Thyroid gland (tissue), 4 donors: ENCODE measurements at regions not wholly inside any gene's neighbourhood (a gene's known extent, or its start where the extent isn't known, plus 50 kb on each side); places are given as distances from the start of the nearest gene placed in this dataset.

Experiments used
- DNase-seq, 2 donors: peaks; one replicate each; pipeline ENCODE4 v3.0.0-alpha.2; 2019
- H3K27ac ChIP-seq, 3 donors: fragments of 200-600 bp; sonication (generic); 1 replicate in 2 of 3; 2 replicates in 1 of 3; pipeline ENCODE4 v1.5.1; 2016 to 2019; ENCODE audit warnings: mild to moderate bottlenecking in 1 of 3, moderate library complexity in 1 of 3
- H3K27me3 ChIP-seq: fragments of 200-600 bp; sonication (generic); one replicate; pipeline ENCODE4 v1.5.1; 2019
- H3K36me3 ChIP-seq, 2 donors: fragments of 200-600 bp; sonication (generic); one replicate each; pipeline ENCODE4 v1.5.1; 2016 to 2019
- H3K4me1 ChIP-seq, 2 donors: fragments of 200-600 bp; sonication (generic); one replicate each; pipeline ENCODE4 v1.5.1; 2017 to 2019
- H3K4me3 ChIP-seq, 3 donors: fragments of 200-600 bp; sonication (generic); replicated peaks in 1 of 3; 1 replicate in 2 of 3; 2 replicates in 1 of 3; pipeline ENCODE4 v1.5.1; 2016; ENCODE audit warnings: mild to moderate bottlenecking in 1 of 3
- H3K9me3 ChIP-seq: fragments of 200-600 bp; sonication (generic); one replicate; pipeline ENCODE4 v1.5.1; 2017
- POLR2A ChIP-seq, 2 donors: fragments of 450-650 bp; IDR thresholded peaks; one replicate each; pipeline ENCODE4 v1.6.1; 2017; ENCODE audit warnings: antibody characterized with exemption in 2 of 2, mild to moderate bottlenecking in 2 of 2, moderate library complexity in 1 of 2
- WGBS, 2 donors: methylation state at CpG; one replicate each; pipeline ENCODE4 v1.1.5; 2017; 5-methylcytosine and 5-hydroxymethylcytosine counted together
- intact Hi-C: fragments of 100-400 bp; cut with DNase I; formaldehyde crosslinking; loops from one replicate; pipeline ENCODE4 v1.15.1; 2023
- TF ChIP-seq, protein P1 (sequence below), 6 experiments: fragments of 200-600 bp in 3 of 6; fragments of 450-650 bp in 3 of 6; sonication (generic) in 3 of 6; IDR thresholded peaks; one replicate each; pipeline ENCODE4 v1.5.1; 2016 to 2019; ENCODE audit warnings: antibody characterized with exemption in 6 of 6, mild to moderate bottlenecking in 2 of 6, inconsistent platforms in 1 of 6, moderate library complexity in 1 of 6

DNA sequence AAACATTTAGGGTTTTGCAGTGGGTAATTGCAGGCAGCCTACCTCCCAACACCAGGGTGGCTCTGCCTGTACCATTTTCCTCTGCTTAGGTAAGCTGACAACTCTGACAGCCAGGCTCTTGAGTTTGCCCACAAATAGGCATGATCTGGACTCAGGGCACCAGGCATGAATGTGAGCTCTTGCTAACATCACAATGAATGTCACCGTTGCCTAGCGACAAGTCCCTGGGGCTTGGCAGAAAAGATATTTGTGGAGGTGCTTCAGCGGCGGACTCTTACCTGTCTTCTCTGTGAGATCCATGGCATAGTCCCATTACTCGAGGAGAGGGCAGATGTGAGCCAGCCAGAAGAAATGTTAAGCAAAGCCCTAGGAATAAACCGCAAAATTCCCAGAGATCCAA is 677.5 kb upstream of the TSPY4 start:
- H3K4me1 ChIP-seq, result no peaks in the 10 kb centered on the region
- H3K9me3 ChIP-seq, result no peaks in the 10 kb centered on the region
- no peaks in the 10 kb centered on the region for H3K27me3 ChIP-seq
- H3K36me3 ChIP-seq, result no peaks in the 10 kb centered on the region
- no peak for TF ChIP-seq POLR2A (IDR thresholded peaks at IDR 0.05)
- TF ChIP-seq, protein P1, sequence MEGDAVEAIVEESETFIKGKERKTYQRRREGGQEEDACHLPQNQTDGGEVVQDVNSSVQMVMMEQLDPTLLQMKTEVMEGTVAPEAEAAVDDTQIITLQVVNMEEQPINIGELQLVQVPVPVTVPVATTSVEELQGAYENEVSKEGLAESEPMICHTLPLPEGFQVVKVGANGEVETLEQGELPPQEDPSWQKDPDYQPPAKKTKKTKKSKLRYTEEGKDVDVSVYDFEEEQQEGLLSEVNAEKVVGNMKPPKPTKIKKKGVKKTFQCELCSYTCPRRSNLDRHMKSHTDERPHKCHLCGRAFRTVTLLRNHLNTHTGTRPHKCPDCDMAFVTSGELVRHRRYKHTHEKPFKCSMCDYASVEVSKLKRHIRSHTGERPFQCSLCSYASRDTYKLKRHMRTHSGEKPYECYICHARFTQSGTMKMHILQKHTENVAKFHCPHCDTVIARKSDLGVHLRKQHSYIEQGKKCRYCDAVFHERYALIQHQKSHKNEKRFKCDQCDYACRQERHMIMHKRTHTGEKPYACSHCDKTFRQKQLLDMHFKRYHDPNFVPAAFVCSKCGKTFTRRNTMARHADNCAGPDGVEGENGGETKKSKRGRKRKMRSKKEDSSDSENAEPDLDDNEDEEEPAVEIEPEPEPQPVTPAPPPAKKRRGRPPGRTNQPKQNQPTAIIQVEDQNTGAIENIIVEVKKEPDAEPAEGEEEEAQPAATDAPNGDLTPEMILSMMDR (IDR thresholded peaks at IDR 0.05), result no peak
- no peak overlapping the region for H3K27ac ChIP-seq
- intact Hi-C loops, result no loop called here
- 83 to 89% methylated on average over 6 of the region's 6 CpGs for whole genome bisulfite sequencing, 2 donors
- DNase-seq, result no peak
- no peak overlapping the region for H3K4me3 ChIP-seq

DNA sequence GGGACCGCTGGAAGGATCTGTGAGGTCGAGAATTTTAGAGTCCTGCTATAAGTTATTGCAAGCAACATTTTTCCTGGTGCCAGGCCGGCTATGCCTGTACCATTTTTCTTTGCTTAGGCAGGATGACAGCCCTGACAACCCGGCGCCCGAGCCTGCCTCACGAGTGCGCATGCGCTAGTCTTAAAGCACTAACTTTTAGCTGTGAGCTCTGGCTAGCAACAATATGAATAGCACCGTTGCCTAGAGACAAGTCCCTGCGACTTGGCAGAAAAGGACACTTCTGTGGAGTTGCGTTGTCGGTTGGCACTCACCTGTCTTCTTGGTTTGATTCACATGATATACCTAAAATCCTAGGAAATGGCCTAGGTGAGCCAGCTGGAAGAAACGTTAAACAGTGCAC is 663.4 kb upstream of the TSPY4 start:
- intact Hi-C loops, result no loop called here
- H3K4me1 ChIP-seq, result no peaks in the 10 kb centered on the region
- TF ChIP-seq, protein P1 (IDR thresholded peaks at IDR 0.05), result no peak
- no peak for TF ChIP-seq POLR2A (IDR thresholded peaks at IDR 0.05)
- DNase-seq, result no peak
- H3K9me3 ChIP-seq, result no peaks in the 10 kb centered on the region
- no peak overlapping the region for H3K27ac ChIP-seq
- 71 to 83% methylated on average over 12 to 14 of the region's 14 CpGs for WGBS, 2 donors
- H3K27me3 ChIP-seq, result no peaks in the 10 kb centered on the region
- H3K36me3 ChIP-seq, result no peaks in the 10 kb centered on the region
- no peak overlapping the region for H3K4me3 ChIP-seq

DNA sequence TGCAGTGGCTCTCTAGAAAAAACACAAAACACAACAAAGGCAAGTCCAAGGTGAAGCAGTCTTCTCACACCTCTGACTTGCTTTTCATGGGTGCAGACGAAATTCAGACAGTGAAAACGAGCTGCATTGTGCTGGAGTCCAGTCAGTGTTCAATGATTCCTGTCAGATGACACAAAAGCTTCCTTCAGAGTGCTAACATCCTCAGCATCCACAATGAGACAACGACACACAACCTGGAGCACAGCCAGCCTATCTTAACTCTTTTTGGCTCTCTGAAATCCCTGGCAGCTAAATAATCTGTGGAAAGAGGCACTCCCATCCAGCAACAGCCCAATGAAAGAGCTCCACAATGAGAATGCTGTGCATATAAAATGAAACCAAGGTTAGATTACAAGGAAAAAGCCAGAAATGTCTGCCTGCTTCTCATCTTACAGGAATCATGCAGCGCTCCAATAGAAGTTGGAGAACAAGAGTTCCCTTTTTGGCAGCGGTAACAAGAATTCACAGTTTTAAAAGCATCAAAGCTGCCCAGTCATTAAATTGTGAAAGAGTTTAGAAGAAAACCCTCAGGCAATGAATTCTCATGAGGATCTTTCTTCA is 659.8 kb upstream of the TSPY4 start:
- no peak for TF ChIP-seq POLR2A (IDR thresholded peaks at IDR 0.05)
- TF ChIP-seq, protein P1 (IDR thresholded peaks at IDR 0.05), result no peak
- intact Hi-C loops, result no loop called here
- H3K27ac ChIP-seq, result no peak overlapping the region
- DNase-seq, result no peak
- no peaks in the 10 kb centered on the region for H3K36me3 ChIP-seq
- H3K4me1 ChIP-seq, result no peaks in the 10 kb centered on the region
- 48 to 75% methylated on average over 4 to 5 of the region's 5 CpGs for WGBS, 2 donors
- H3K9me3 ChIP-seq, result no peaks in the 10 kb centered on the region
- H3K4me3 ChIP-seq, result no peak overlapping the region
- no peaks in the 10 kb centered on the region for H3K27me3 ChIP-seq

DNA sequence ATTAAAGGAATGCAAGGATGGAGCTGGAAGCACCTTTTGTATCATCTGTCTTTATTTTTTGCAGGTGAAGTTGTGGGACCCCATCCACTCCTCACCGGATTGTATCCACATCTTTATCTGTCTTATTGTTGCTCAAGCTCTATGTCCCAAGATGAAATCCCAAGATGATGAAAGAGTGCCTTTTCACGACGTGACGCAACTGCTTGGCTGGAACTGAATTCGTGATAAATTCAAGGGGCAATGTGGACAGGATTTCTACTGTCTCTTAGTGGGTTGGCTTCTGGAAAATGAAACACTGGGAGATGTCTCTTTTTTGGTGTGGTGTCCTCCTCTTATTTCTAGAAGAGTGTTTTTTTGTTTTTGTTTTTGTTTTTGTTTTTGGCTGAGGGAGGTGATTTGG is 650.1 kb upstream of the TSPY4 start:
- WGBS, 2 donors, result 75 to 89% methylated on average over 5 of the region's 5 CpGs
- Histone ChIP-seq H3K27me3 (no peaks in the 10 kb centered on the region), H3K4me1 (no peaks in the 10 kb centered on the region), H3K9me3 (no peaks in the 10 kb centered on the region), H3K36me3 (no peaks in the 10 kb centered on the region), H3K27ac (no peak overlapping the region), H3K4me3 (no peak overlapping the region)
- no peak for TF ChIP-seq POLR2A (IDR thresholded peaks at IDR 0.05)
- TF ChIP-seq, protein P1 (IDR thresholded peaks at IDR 0.05), result no peak
- no peak for DNase-seq
- intact Hi-C loops, result no loop called here

DNA sequence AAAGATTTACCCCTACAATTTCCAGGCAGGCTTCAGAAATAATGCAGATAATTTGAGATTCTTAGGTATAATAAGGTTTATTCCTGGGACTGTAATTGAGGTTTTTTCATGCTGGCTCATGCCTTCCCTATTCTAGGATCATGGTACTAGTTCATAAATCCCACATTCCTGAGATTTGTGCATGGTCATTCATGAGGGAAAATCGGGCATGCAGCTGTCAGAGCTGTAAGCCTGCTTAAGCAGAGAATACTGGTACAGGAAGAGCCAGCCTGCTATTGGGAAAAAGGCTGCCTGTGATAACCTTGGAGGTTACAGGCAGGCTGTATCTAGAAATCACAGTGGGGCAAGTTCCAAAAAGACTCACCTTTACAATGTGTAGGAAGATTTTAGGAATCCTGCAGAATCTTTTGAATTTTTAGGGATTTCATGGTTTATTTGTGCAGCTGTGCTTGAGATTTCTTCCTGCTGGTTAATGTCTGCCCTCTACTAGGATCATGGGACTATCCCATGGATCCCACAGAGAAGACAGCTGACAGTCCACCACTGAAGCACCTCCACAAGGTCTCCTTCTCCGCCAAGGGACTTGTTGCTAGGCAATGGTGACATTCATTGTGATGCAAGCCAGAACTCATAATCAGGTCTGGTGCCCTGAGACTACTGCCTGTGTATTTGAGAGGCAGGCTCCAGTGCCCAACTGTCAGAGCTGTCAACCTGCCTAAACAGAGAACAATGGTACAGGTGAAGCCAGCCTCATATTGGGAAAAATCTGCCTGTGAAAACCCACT is 646.2 kb upstream of the TSPY4 start:
- H3K27me3 ChIP-seq, result no peaks in the 10 kb centered on the region
- 46 to 50% methylated on average over 1 to 2 of the region's 2 CpGs for WGBS, 2 donors
- H3K36me3 ChIP-seq, result no peaks in the 10 kb centered on the region
- no peak overlapping the region for H3K27ac ChIP-seq
- no peak for TF ChIP-seq POLR2A (IDR thresholded peaks at IDR 0.05)
- TF ChIP-seq, protein P1 (IDR thresholded peaks at IDR 0.05), result no peak
- no peak for DNase-seq
- no peak overlapping the region for H3K4me3 ChIP-seq
- H3K4me1 ChIP-seq, result no peaks in the 10 kb centered on the region
- no peaks in the 10 kb centered on the region for H3K9me3 ChIP-seq
- intact Hi-C loops, result no loop called here
